Tibial nerve (tissue), 4 donors: ENCODE measurements at regions not wholly inside any gene's neighbourhood (a gene's known extent, or its start where the extent isn't known, plus 50 kb on each side); places are given as distances from the start of the nearest gene placed in this dataset.

Experiments used
- DNase-seq, 2 donors: peaks; one replicate each; pipeline ENCODE4 v3.0.0-alpha.2; 2019; ENCODE audit warnings: low spot score in 2 of 2
- H3K27ac ChIP-seq, 4 donors: fragments of 200-600 bp; sonication (generic) in 3 of 4; one replicate each; pipeline ENCODE4 v1.5.1; 2017 to 2019; ENCODE audit warnings: mild to moderate bottlenecking in 1 of 4
- H3K27me3 ChIP-seq, 2 donors: fragments of 200-600 bp; sonication (generic) in 1 of 2; one replicate each; pipeline versions ENCODE4 v1.5.1 to v1.6.0; 2017 to 2019
- H3K36me3 ChIP-seq, 3 donors: fragments of 200-600 bp; sonication (generic); one replicate each; pipeline ENCODE4 v1.5.1; 2018 to 2019
- H3K4me1 ChIP-seq, 4 donors: fragments of 200-600 bp; sonication (generic) in 3 of 4; one replicate each; pipeline ENCODE4 v1.5.1; 2017 to 2019
- H3K4me3 ChIP-seq, 4 donors: fragments of 200-600 bp; sonication (generic) in 3 of 4; one replicate each; pipeline ENCODE4 v1.5.1; 2017 to 2019; ENCODE audit warnings: mild to moderate bottlenecking in 1 of 4, moderate library complexity in 1 of 4
- H3K9me3 ChIP-seq, 4 donors: fragments of 200-600 bp; sonication (generic) in 3 of 4; one replicate each; pipeline ENCODE4 v1.5.1; 2017 to 2019
- CTCF ChIP-seq, 5 experiments: fragments of 200-600 bp in 3 of 5; fragments of 450-650 bp in 2 of 5; sonication (generic) in 3 of 5; IDR thresholded peaks; one replicate each; pipeline ENCODE4 v1.5.1; 2016 to 2019; ENCODE audit warnings: antibody characterized with exemption in 5 of 5, mild to moderate bottlenecking in 3 of 5, moderate library complexity in 2 of 5
- EP300 ChIP-seq, 2 donors: sonication (generic); formaldehyde crosslinking; IDR thresholded peaks; one replicate each; pipeline ENCODE4 v1.6.1; 2017; ENCODE audit warnings: antibody characterized with exemption in 2 of 2, mild to moderate bottlenecking in 1 of 2
- POLR2A ChIP-seq, 2 donors: fragments of 450-650 bp; IDR thresholded peaks; one replicate each; pipeline ENCODE4 v1.6.1; 2017; ENCODE audit warnings: antibody characterized with exemption in 2 of 2, mild to moderate bottlenecking in 2 of 2, moderate library complexity in 2 of 2
- WGBS, 2 donors: methylation state at CpG; one replicate each; pipeline ENCODE4 v1.1.5; 2018; 5-methylcytosine and 5-hydroxymethylcytosine counted together

- Histone ChIP-seq H3K9me3 (peaks cover 0 to 11% (median 0%) of the 10 kb centered on the region in 4 donors), H3K4me3 (no peak overlapping the region), H3K27me3 (no peaks in the 10 kb centered on the region), H3K27ac (no peak overlapping the region), H3K4me1 (no peaks in the 10 kb centered on the region), H3K36me3 (no peaks in the 10 kb centered on the region)
- TF ChIP-seq EP300 (IDR thresholded peaks at IDR 0.05), result no peak
- TF ChIP-seq CTCF (IDR thresholded peaks at IDR 0.05), result no peak
- no peak for TF ChIP-seq POLR2A (IDR thresholded peaks at IDR 0.05)
- no peak for DNase-seq
Measured at GRCh38 chr5:18496041-18496440, 861.8 kb downstream of the TAF11L14 start.

GRCh38 chr5:18497089-18497488 lies 862.8 kb downstream of the TAF11L14 start:
- peaks cover 0 to 11% (median 0%) of the 10 kb centered on the region in 4 donors for H3K9me3 ChIP-seq
- TF ChIP-seq EP300 (IDR thresholded peaks at IDR 0.05), result no peak
- no peak for TF ChIP-seq CTCF (IDR thresholded peaks at IDR 0.05)
- no peak for TF ChIP-seq POLR2A (IDR thresholded peaks at IDR 0.05)
- no peaks in the 10 kb centered on the region for H3K27me3 ChIP-seq
- H3K4me3 ChIP-seq, result no peak overlapping the region
- DNase-seq, result no peak
- WGBS, 2 donors, result 90 to 91% methylated on average over 2 of the region's 2 CpGs
- H3K27ac ChIP-seq, result no peak overlapping the region
- no peaks in the 10 kb centered on the region for H3K4me1 ChIP-seq
- H3K36me3 ChIP-seq, result no peaks in the 10 kb centered on the region

GRCh38 chr5:18503797-18504328 lies 869.6 kb downstream of the TAF11L14 start:
- Histone ChIP-seq H3K36me3 (no peaks in the 10 kb centered on the region), H3K4me1 (no peaks in the 10 kb centered on the region), H3K4me3 (no peak overlapping the region), H3K9me3 (no peaks in the 10 kb centered on the region), H3K27me3 (no peaks in the 10 kb centered on the region), H3K27ac (no peak overlapping the region)
- 90 to 92% methylated on average over 4 of the region's 4 CpGs for WGBS, 2 donors
- DNase-seq, result no peak
- TF ChIP-seq EP300 (IDR thresholded peaks at IDR 0.05), result no peak
- no peak for TF ChIP-seq POLR2A (IDR thresholded peaks at IDR 0.05)
- TF ChIP-seq CTCF (IDR thresholded peaks at IDR 0.05), result no peak

GRCh38 chr5:18507114-18507513 lies 872.9 kb downstream of the TAF11L14 start:
- no peak for DNase-seq
- 85 to 86% methylated on average over 1 of the region's 1 CpG for WGBS, 2 donors
- H3K4me1 ChIP-seq, result no peaks in the 10 kb centered on the region

More at GRCh38 chr5:18507114-18507513, 872.9 kb downstream of the TAF11L14 start:
- Histone ChIP-seq H3K4me3 (no peak overlapping the region), H3K27me3 (no peaks in the 10 kb centered on the region), H3K27ac (no peak overlapping the region), H3K9me3 (no peaks in the 10 kb centered on the region), H3K36me3 (no peaks in the 10 kb centered on the region)
- TF ChIP-seq POLR2A (IDR thresholded peaks at IDR 0.05) (no peak), CTCF (IDR thresholded peaks at IDR 0.05) (no peak), EP300 (IDR thresholded peaks at IDR 0.05) (no peak)
